GM23338 (cell line): ENCODE measurements at regions not wholly inside any gene's neighbourhood (a gene's known extent, or its start where the extent isn't known, plus 50 kb on each side); places are given as distances from the start of the nearest gene placed in this dataset.

ENCODE experiments used
- ATAC-seq: fragments of 200-7000 bp; cut with Tn5 transposase; 3 replicates; pipeline ENCODE4 v1.9.1; 2020
- DNase-seq: peaks from one replicate; pipeline ENCODE4 v3.0.0-alpha.2; 2015; ENCODE audit warnings: low spot score
- H2AFZ ChIP-seq: fragments of 200-600 bp; sonication (generic); 2 replicates; pipeline ENCODE4 v1.8.0; 2016; ENCODE audit warnings: antibody characterized with exemption, mild to moderate bottlenecking, moderate library complexity
- H3F3A ChIP-seq: fragments of 200-600 bp; sonication (generic); replicated peaks from 2 replicates; pipeline ENCODE4 v1.8.0; 2017; ENCODE audit warnings: antibody characterized with exemption, mixed run types, low read depth
- H3K27ac ChIP-seq: fragments of 200-600 bp; sonication (generic); 2 replicates; pipeline ENCODE4 v1.6.1; 2016; ENCODE audit warnings: low read depth
- H3K27me3 ChIP-seq: fragments of 200-600 bp; sonication (generic); 2 replicates; pipeline ENCODE4 v1.8.0; 2016; ENCODE audit warnings: mild to moderate bottlenecking, mixed run types, moderate library complexity; ENCODE audit not compliant: insufficient read depth
- H3K36me3 ChIP-seq: fragments of 200-600 bp; sonication (generic); 2 replicates; pipeline ENCODE4 v1.8.0; 2016; ENCODE audit warnings: mild to moderate bottlenecking; ENCODE audit not compliant: insufficient read depth
- H3K4me1 ChIP-seq: fragments of 200-600 bp; sonication (generic); 2 replicates; pipeline ENCODE4 v1.8.0; 2016; ENCODE audit warnings: mild to moderate bottlenecking, moderate library complexity; ENCODE audit not compliant: insufficient read depth
- H3K4me2 ChIP-seq: fragments of 200-600 bp; sonication (generic); 2 replicates; pipeline ENCODE4 v1.7.1; 2017; ENCODE audit warnings: mixed run types
- H3K4me3 ChIP-seq: fragments of 200-600 bp; sonication (generic); 2 replicates; pipeline ENCODE4 v1.6.1; 2016; ENCODE audit warnings: mixed run types
- H3K79me2 ChIP-seq: fragments of 200-600 bp; sonication (generic); replicated peaks from 2 replicates; pipeline ENCODE4 v1.8.0; 2017; ENCODE audit warnings: mild to moderate bottlenecking; ENCODE audit not compliant: insufficient read depth
- H3K9me2 ChIP-seq: fragments of 200-600 bp; sonication (generic); 2 replicates; pipeline ENCODE4 v1.8.0; 2017; ENCODE audit not compliant: insufficient read depth
- H4K20me1 ChIP-seq: fragments of 200-600 bp; sonication (generic); replicated peaks from 2 replicates; pipeline ENCODE4 v1.8.0; 2017; ENCODE audit warnings: mild to moderate bottlenecking; ENCODE audit not compliant: insufficient read depth
- H3K27ac Mint-ChIP-seq: 2 replicates; pipeline ENCODE4 v1.8.0; 2020; ENCODE audit warnings: inconsistent platforms, mild to moderate bottlenecking, moderate library complexity, mixed read lengths
- H3K27me3 Mint-ChIP-seq: 3 replicates; pipeline ENCODE4 v1.8.0; 2022; ENCODE audit warnings: low read depth, mild to moderate bottlenecking, moderate library complexity, mixed read lengths, inconsistent platforms; ENCODE audit not compliant: insufficient read depth, poor library complexity
- H3K36me3 Mint-ChIP-seq: 3 replicates; pipeline ENCODE4 v1.8.0; 2021; ENCODE audit warnings: low read depth, mild to moderate bottlenecking, inconsistent platforms, moderate library complexity, mixed read lengths
- H3K4me1 Mint-ChIP-seq: 3 replicates; pipeline ENCODE4 v1.8.0; 2020; ENCODE audit warnings: mild to moderate bottlenecking, inconsistent platforms, mixed read lengths
- H3K4me3 Mint-ChIP-seq: 3 replicates; pipeline ENCODE4 v1.8.0; 2021; ENCODE audit warnings: moderate library complexity, mild to moderate bottlenecking, inconsistent platforms, mixed read lengths
- H3K9me3 Mint-ChIP-seq: 3 replicates; pipeline ENCODE4 v1.8.0; 2020; ENCODE audit warnings: moderate library complexity, mild to moderate bottlenecking, inconsistent platforms, mixed read lengths
- CREB1 ChIP-seq: fragments of 250-450 bp; sonication (Bioruptor Pico); IDR thresholded peaks from 2 replicates; pipeline ENCODE4 v1.5.0; 2020; ENCODE audit warnings: low read depth, mild to moderate bottlenecking, moderate library complexity
- CTCF ChIP-seq, 2 experiments: fragments of 200-600 bp in 1 of 2; sonication (generic) in 1 of 2; conservative IDR thresholded peaks; 2 replicates each; pipeline versions ENCODE4 v1.5.1 to v1.6.1; 2016 to 2017; ENCODE audit warnings: antibody characterized with exemption in 2 of 2, low read depth in 2 of 2, mild to moderate bottlenecking in 2 of 2, moderate library complexity in 1 of 2
- NANOG ChIP-seq: IDR thresholded peaks from 2 replicates; pipeline ENCODE4 v1.6.1; 2016; ENCODE audit warnings: antibody characterized with exemption, borderline replicate concordance
- STAT1 ChIP-seq: IDR thresholded peaks from one replicate; pipeline ENCODE4 v1.6.1; 2016; ENCODE audit warnings: antibody characterized with exemption; ENCODE audit not compliant: unreplicated experiment
- ZNF462 ChIP-seq: fragments of 250-450 bp; sonication (Bioruptor Pico); IDR thresholded peaks from 2 replicates; pipeline ENCODE4 v1.5.0; 2020; ENCODE audit warnings: mild to moderate bottlenecking, moderate library complexity

GRCh38 chr2:149901231-149901859 is 313.8 kb upstream of the MMADHC start (continued):
- TF ChIP-seq STAT1 (no peak), CREB1 (CRISPR knock-in tag) (no peak)

GRCh38 chr2:149899390-149899789 is 311.8 kb upstream of the MMADHC start:
- Histone ChIP-seq H3K4me1 (peaks cover 13% of the 10 kb centered on the region), H3K36me3 (no peaks in the 10 kb centered on the region), H3K79me2 (no peaks in the 10 kb centered on the region), H2AFZ (no peak overlapping the region), H3K4me2 (peak overlapping the region; percentile 33; the same call in 1 of the 2 replicates), H3F3A (no peaks in the 10 kb centered on the region), H4K20me1 (no peaks in the 10 kb centered on the region), H3K27ac (no peak overlapping the region), H3K4me3 (no peak overlapping the region), H3K27me3 (no peaks in the 10 kb centered on the region), H3K9me2 (peaks cover 18% of the 10 kb centered on the region)
- Mint-ChIP-seq H3K4me3 (no peak overlapping the region), H3K36me3 (no peaks in the 10 kb centered on the region), H3K9me3 (no peaks in the 10 kb centered on the region), H3K27me3 (no peaks in the 10 kb centered on the region), H3K27ac (no peak overlapping the region), H3K4me1 (peaks cover 13% of the 10 kb centered on the region)
- peak; percentile 58; the same call in 1 of the 2 replicates for TF ChIP-seq ZNF462 (CRISPR knock-in tag)
- TF ChIP-seq NANOG = peak; percentile 32; the same call in 1 of the 2 replicates
- TF ChIP-seq CTCF (conservative IDR thresholded peaks at IDR 0.05; ENCODE audit: low read depth in 2 of 2) = no peak
- DNase-seq = peak; percentile 33
- ATAC-seq = peak; percentile 65
